CD14-positive monocyte (primary cell): ENCODE measurements at regions not wholly inside any gene's neighbourhood (a gene's known extent, or its start where the extent isn't known, plus 50 kb on each side); places are given as distances from the start of the nearest gene placed in this dataset.

Experiments used
- DNase-seq, 3 donors: peaks; one replicate each; pipeline ENCODE4 v3.0.0-alpha.2; 2011 to 2022
- H2AFZ ChIP-seq: 2 replicates; pipeline ENCODE4 v1.6.0; 2012; ENCODE audit warnings: mild to moderate bottlenecking, low read depth, low read length, inconsistent platforms; ENCODE audit not compliant: insufficient read depth, poor library complexity, severe bottlenecking
- H3K27ac ChIP-seq, 2 donors: 1 replicate in 1 of 2; 2 replicates in 1 of 2; pipeline ENCODE4 v1.5.1; 2012 to 2013; ENCODE audit warnings: low read length in 2 of 2, control low read depth in 1 of 2, inconsistent platforms in 1 of 2, low read depth in 1 of 2, mild to moderate bottlenecking in 1 of 2
- H3K27me3 ChIP-seq, 2 donors: one replicate each; pipeline versions ENCODE4 v1.6.0 to v1.6.1; 2011 to 2013; ENCODE audit warnings: low read length in 2 of 2; ENCODE audit not compliant: control insufficient read depth in 2 of 2, insufficient read depth in 2 of 2
- H3K36me3 ChIP-seq, 2 donors: replicated peaks in 1 of 2; 1 replicate in 1 of 2; 2 replicates in 1 of 2; pipeline versions ENCODE4 v1.5.1 to v1.6.1; 2012 to 2013; ENCODE audit warnings: low read length in 2 of 2, control low read depth in 1 of 2, inconsistent platforms in 1 of 2, mild to moderate bottlenecking in 1 of 2; ENCODE audit not compliant: insufficient read depth in 2 of 2, control insufficient read depth in 1 of 2
- H3K4me1 ChIP-seq, 2 donors: 1 replicate in 1 of 2; 2 replicates in 1 of 2; pipeline versions ENCODE4 v1.5.1 to v1.6.1; 2012 to 2013; ENCODE audit warnings: low read length in 2 of 2, control low read depth in 1 of 2, inconsistent platforms in 1 of 2, mild to moderate bottlenecking in 1 of 2, moderate library complexity in 1 of 2; ENCODE audit not compliant: insufficient read depth in 2 of 2, control insufficient read depth in 1 of 2
- H3K4me2 ChIP-seq: replicated peaks from 2 replicates; pipeline ENCODE3; 2012; ENCODE audit warnings: low read length, moderate library complexity, mild to moderate bottlenecking; ENCODE audit not compliant: poor library complexity, severe bottlenecking; ENCODE audit errors: extremely low read depth
- H3K4me3 ChIP-seq, 3 experiments: fragments of 200-600 bp in 1 of 3; sonication (generic) in 1 of 3; replicated peaks in 1 of 3; 1 replicate in 2 of 3; 2 replicates in 1 of 3; pipeline ENCODE4 v1.5.1; 2011 to 2013; ENCODE audit warnings: low read length in 3 of 3, mild to moderate bottlenecking in 3 of 3, control low read depth in 2 of 3, low read depth in 2 of 3, inconsistent platforms in 1 of 3, moderate library complexity in 1 of 3
- H3K79me2 ChIP-seq: 2 replicates; pipeline ENCODE4 v1.6.0; 2012; ENCODE audit warnings: mild to moderate bottlenecking, control low read depth, inconsistent platforms, low read length, moderate library complexity; ENCODE audit not compliant: insufficient read depth
- H3K9ac ChIP-seq: 2 replicates; pipeline ENCODE4 v1.6.0; 2017; ENCODE audit warnings: low read length, mild to moderate bottlenecking; ENCODE audit not compliant: insufficient read depth, poor library complexity, severe bottlenecking
- H3K9me3 ChIP-seq, 2 donors: replicated peaks in 1 of 2; 1 replicate in 1 of 2; 2 replicates in 1 of 2; pipeline versions ENCODE4 v1.5.1 to v1.6.1; 2012 to 2013; ENCODE audit warnings: low read length in 2 of 2, control low read depth in 1 of 2; ENCODE audit not compliant: control insufficient read depth in 1 of 2, insufficient read depth in 1 of 2
- H4K20me1 ChIP-seq: 2 replicates; pipeline ENCODE4 v1.6.0; 2012; ENCODE audit warnings: mild to moderate bottlenecking, low read length, control low read depth, moderate library complexity; ENCODE audit not compliant: insufficient read depth
- H3K27ac Mint-ChIP-seq, 7 donors: one replicate each; pipeline ENCODE4 v1.8.0; 2020; ENCODE audit warnings: mild to moderate bottlenecking in 7 of 7, mixed read lengths in 7 of 7, moderate library complexity in 6 of 7, inconsistent platforms in 2 of 7
- H3K27me3 Mint-ChIP-seq, 3 donors: one replicate each; pipeline ENCODE4 v1.8.0; 2021 to 2022; ENCODE audit warnings: low read depth in 3 of 3, mild to moderate bottlenecking in 3 of 3, mixed read lengths in 3 of 3, moderate library complexity in 3 of 3, inconsistent platforms in 1 of 3
- H3K36me3 Mint-ChIP-seq, 2 donors: one replicate each; pipeline ENCODE4 v1.8.0; 2020; ENCODE audit warnings: mixed read lengths in 2 of 2, inconsistent platforms in 1 of 2, mild to moderate bottlenecking in 1 of 2
- H3K4me1 Mint-ChIP-seq: one replicate; pipeline ENCODE4 v1.8.0; 2020; ENCODE audit warnings: mild to moderate bottlenecking, mixed read lengths
- H3K4me3 Mint-ChIP-seq, 2 donors: one replicate each; pipeline ENCODE4 v1.8.0; 2020; ENCODE audit warnings: mild to moderate bottlenecking in 2 of 2, mixed read lengths in 2 of 2, moderate library complexity in 1 of 2
- H3K9me3 Mint-ChIP-seq, 7 donors: one replicate each; pipeline ENCODE4 v1.8.0; 2020 to 2022; ENCODE audit warnings: mixed read lengths in 7 of 7, mild to moderate bottlenecking in 6 of 7, moderate library complexity in 6 of 7, inconsistent platforms in 2 of 7
- CTCF ChIP-seq: fragments of 200-600 bp; IDR thresholded peaks from one replicate; pipeline ENCODE4 v1.8.0; 2022; ENCODE audit warnings: antibody characterized with exemption, mild to moderate bottlenecking
- WGBS: methylation state at CpG from one replicate; pipeline ENCODE4 v1.1.5; 2013; ENCODE audit warnings: missing lambda C conversion rate; ENCODE audit not compliant: insufficient coverage; 5-methylcytosine and 5-hydroxymethylcytosine counted together
- intact Hi-C, 2 donors: fragments of 100-400 bp; cut with micrococcal nuclease; formaldehyde crosslinking; loops; one replicate each; pipeline versions ENCODE4 v1.15.0 to v1.15.1; 2023

- Histone ChIP-seq H3K4me2 (no peak overlapping the region), H4K20me1 (no peaks in the 10 kb centered on the region), H3K36me3 (no peaks in the 10 kb centered on the region), H3K4me3 (no peak overlapping the region), H3K79me2 (no peaks in the 10 kb centered on the region), H3K9ac (no peak overlapping the region), H2AFZ (no peak overlapping the region), H3K27me3 (no peaks in the 10 kb centered on the region), H3K27ac (no peak overlapping the region), H3K9me3 (no peaks in the 10 kb centered on the region), H3K4me1 (no peaks in the 10 kb centered on the region)
- no peaks in the 10 kb centered on the region for H3K4me1 Mint-ChIP-seq
- H3K27ac Mint-ChIP-seq = no peak overlapping the region
- intact Hi-C loops = no loop called here
- no peaks in the 10 kb centered on the region for H3K36me3 Mint-ChIP-seq
- WGBS = no CpG with 5 or more reads among the region's 2 CpGs
- DNase-seq = no peak
- H3K4me3 Mint-ChIP-seq = no peak overlapping the region
- peaks cover 0 to 4% (median 2%) of the 10 kb centered on the region in 3 donors for H3K27me3 Mint-ChIP-seq
- no peak for TF ChIP-seq CTCF
- H3K9me3 Mint-ChIP-seq = peaks cover 0 to 3% (median 0%) of the 10 kb centered on the region in 7 donors
These were observed 180.8 kb downstream of the MBD2 start for GRCh38 chr18:54043484-54044251.

GRCh38 chr18:54035927-54036326 is 188.5 kb downstream of the MBD2 start:
- no peak overlapping the region for H3K9ac ChIP-seq
- Mint-ChIP-seq H3K36me3 (no peaks in the 10 kb centered on the region), H3K4me3 (no peak overlapping the region), H3K4me1 (no peaks in the 10 kb centered on the region), H3K27me3 (peaks cover 0 to 4% (median 0%) of the 10 kb centered on the region in 3 donors), H3K27ac (no peak overlapping the region), H3K9me3 (peaks cover 0 to 5% (median 2%) of the 10 kb centered on the region in 7 donors)
- DNase-seq = no peak
- H2AFZ ChIP-seq = no peak overlapping the region
- H3K9me3 ChIP-seq = no peaks in the 10 kb centered on the region
- intact Hi-C loops = no loop called here
- no peak overlapping the region for H3K4me3 ChIP-seq
- H3K79me2 ChIP-seq = no peaks in the 10 kb centered on the region
- no peak overlapping the region for H3K4me2 ChIP-seq
- no peaks in the 10 kb centered on the region for H3K27me3 ChIP-seq
- H3K4me1 ChIP-seq = no peaks in the 10 kb centered on the region
- no peak overlapping the region for H3K27ac ChIP-seq
- no peaks in the 10 kb centered on the region for H4K20me1 ChIP-seq
- TF ChIP-seq CTCF = no peak
- H3K36me3 ChIP-seq = no peaks in the 10 kb centered on the region
